HepG2 (cell line): ENCODE measurements at regions not wholly inside any gene's neighbourhood (a gene's known extent, or its start where the extent isn't known, plus 50 kb on each side); places are given as distances from the start of the nearest gene placed in this dataset.

Experiments used
- ATAC-seq: fragments of 200-7000 bp; cut with Tn5 transposase; 3 replicates; pipeline ENCODE4 v1.9.1; 2020; ENCODE audit warnings: mild to moderate bottlenecking, moderate library complexity
- BruUV-seq: library from RNA; stranded (reverse); fragments of 400-500 nt; replicated peaks from 2 replicates; lab custom pipeline; 2021; lab: Mats Ljungman, UMichigan
- CTCF ChIA-PET: fragments of 300-600 bp; formaldehyde crosslinking; extraction: SDS; loops from one replicate; lab custom pipeline; 2021; ENCODE audit warnings: low total read pairs, inconsistent platforms, low intra/inter-chr PET ratio; lab: Yijun Ruan, JAX
- POLR2A ChIA-PET: fragments of 350-600 bp; sonication (Branson Sonifier 250); formaldehyde crosslinking; loops from one replicate; lab custom pipeline; 2020; ENCODE audit warnings: antibody characterized with exemption, inconsistent platforms; lab: Yijun Ruan, JAX
- DNase-seq: peaks from one replicate; pipeline ENCODE4 v3.0.0-alpha.2; 2015; ENCODE audit warnings: low spot score
- FAIRE-seq: peaks from 3 replicates; lab custom pipeline; 2011; peaks lifted over from hg19 to GRCh38; lab: Jason Lieb, UNC
- H2AFZ ChIP-seq: one replicate; pipeline ENCODE4 v1.6.1; 2011; ENCODE audit warnings: low read length, inconsistent platforms
- H3K27ac ChIP-seq: fragments of 300-600 bp; 3 replicates; pipeline ENCODE4 v1.8.0; 2011; ENCODE audit warnings: mixed run types, mild to moderate bottlenecking, mixed read lengths, low read length, inconsistent platforms; ENCODE audit not compliant: insufficient read depth; ENCODE audit errors: extremely low read length
- H3K27me3 ChIP-seq, 2 experiments: fragments of 200-600 bp in 1 of 2; 2 replicates in 1 of 2; 3 replicates in 1 of 2; pipeline versions ENCODE4 v1.6.0 to v1.8.0; 2011; ENCODE audit warnings: low read length in 2 of 2, mild to moderate bottlenecking in 2 of 2, moderate library complexity in 2 of 2, inconsistent platforms in 1 of 2; ENCODE audit not compliant: insufficient read depth in 2 of 2, control insufficient read depth in 1 of 2
- H3K36me3 ChIP-seq, 2 experiments: fragments of 200-600 bp in 1 of 2; replicated peaks in 1 of 2; 2 replicates in 1 of 2; 3 replicates in 1 of 2; pipeline versions ENCODE4 v1.5.1 to v1.8.0; 2011; ENCODE audit warnings: low read length in 2 of 2, inconsistent platforms in 1 of 2; ENCODE audit not compliant: insufficient read depth in 2 of 2, control insufficient read depth in 1 of 2
- H3K4me1 ChIP-seq: 2 replicates; pipeline ENCODE4 v1.5.1; 2012; ENCODE audit warnings: low read length, inconsistent platforms; ENCODE audit not compliant: insufficient read depth
- H3K4me2 ChIP-seq: 2 replicates; pipeline ENCODE4 v1.6.0; 2011; ENCODE audit warnings: low read depth, low read length, inconsistent platforms
- H3K4me3 ChIP-seq, 3 experiments: fragments of 200-600 bp in 1 of 3; sonication (generic), shearing (Covaris generic) in 1 of 3; replicated peaks in 1 of 3; 2 replicates each; pipeline ENCODE4 v1.5.1; 2011 to 2016; ENCODE audit warnings: low read length in 3 of 3, inconsistent platforms in 2 of 3, low read depth in 2 of 3, mild to moderate bottlenecking in 2 of 3, control low read depth in 1 of 3, mixed read lengths in 1 of 3; ENCODE audit not compliant: insufficient read depth in 1 of 3
- H3K79me2 ChIP-seq: one replicate; pipeline ENCODE4 v1.6.1; 2011; ENCODE audit warnings: low read length, inconsistent platforms; ENCODE audit not compliant: insufficient read depth
- H3K9ac ChIP-seq: 2 replicates; pipeline ENCODE4 v1.6.0; 2011; ENCODE audit warnings: mild to moderate bottlenecking, low read depth, low read length, inconsistent platforms; ENCODE audit not compliant: insufficient read depth
- H3K9me3 ChIP-seq: 2 replicates; pipeline ENCODE4 v1.5.1; 2012; ENCODE audit warnings: mild to moderate bottlenecking, low read length
- H4K20me1 ChIP-seq: 2 replicates; pipeline ENCODE4 v1.6.0; 2011; ENCODE audit warnings: inconsistent platforms, mild to moderate bottlenecking, low read length, moderate library complexity; ENCODE audit not compliant: insufficient read depth
- ARNTL ChIP-seq: sonication (generic); formaldehyde crosslinking; IDR thresholded peaks from 2 replicates; pipeline ENCODE4 v1.4.0; 2020; ENCODE audit warnings: mild to moderate bottlenecking, missing genetic modification reagents
- GMEB2 ChIP-seq: IDR thresholded peaks from 2 replicates; pipeline ENCODE4 v1.6.1; 2016; ENCODE audit warnings: missing biosample characterization, missing genetic modification reagents, low read depth
- HOXA5 ChIP-seq: sonication (generic); formaldehyde crosslinking; IDR thresholded peaks from 2 replicates; pipeline ENCODE4 v1.4.0; 2020; ENCODE audit warnings: missing genetic modification reagents
- MLX ChIP-seq: IDR thresholded peaks from 2 replicates; pipeline ENCODE4 v1.6.1; 2016
- NFKBIZ ChIP-seq: IDR thresholded peaks from 2 replicates; pipeline ENCODE4 v1.6.1; 2018; ENCODE audit warnings: missing genetic modification reagents, missing compliant biosample characterization
- RXRA ChIP-seq: sonication (generic); formaldehyde crosslinking; IDR thresholded peaks from 2 replicates; pipeline ENCODE4 v1.5.1; 2020; ENCODE audit warnings: missing genetic modification reagents
- TFDP1 ChIP-seq: IDR thresholded peaks from 2 replicates; pipeline ENCODE4 v1.6.1; 2016; ENCODE audit warnings: missing compliant biosample characterization, missing genetic modification reagents, borderline replicate concordance
- THYN1 ChIP-seq: sonication (generic); formaldehyde crosslinking; IDR thresholded peaks from 2 replicates; pipeline ENCODE4 v1.8.1; 2023; ENCODE audit warnings: low read depth, mild to moderate bottlenecking, moderate library complexity, missing genetic modification reagents, borderline replicate concordance
- TRAFD1 ChIP-seq: sonication (generic); formaldehyde crosslinking; IDR thresholded peaks from 2 replicates; pipeline ENCODE4 v1.5.1; 2020; ENCODE audit warnings: missing genetic modification reagents, mild to moderate bottlenecking, borderline replicate concordance
- ZBTB21 ChIP-seq: sonication (generic); formaldehyde crosslinking; IDR thresholded peaks from 2 replicates; pipeline ENCODE4 v1.4.0; 2020; ENCODE audit warnings: missing genetic modification reagents
- ZNF280D ChIP-seq: sonication (generic); formaldehyde crosslinking; IDR thresholded peaks from 2 replicates; pipeline ENCODE4 v1.5.1; 2020; ENCODE audit warnings: mild to moderate bottlenecking, missing genetic modification reagents
- ZNF841 ChIP-seq: sonication (generic); formaldehyde crosslinking; IDR thresholded peaks from 2 replicates; pipeline ENCODE4 v1.8.1; 2023; ENCODE audit warnings: missing genetic modification reagents, borderline replicate concordance
- ZSCAN9 ChIP-seq: IDR thresholded peaks from 2 replicates; pipeline ENCODE4 v1.6.1; 2016; ENCODE audit warnings: borderline replicate concordance
- WGBS: methylation state at CpG from one replicate; pipeline ENCODE4 v1.1.6; 2017; ENCODE audit warnings: low lambda C conversion rate; 5-methylcytosine and 5-hydroxymethylcytosine counted together
- in situ Hi-C: cut with HindIII; loops from 2 replicates; pipeline ENCODE4 v1.10.0; 2017; ENCODE audit warnings: low pct_unique_long_range_greater_than_20kb; ENCODE audit not compliant: extremely low pct_ligation_motif_present
- intact Hi-C: fragments of 100-400 bp; cut with micrococcal nuclease; formaldehyde crosslinking; loops from one replicate; pipeline ENCODE4 v1.10.0; 2022; ENCODE audit not compliant: unreplicated experiment

- TF ChIP-seq ZNF841 (CRISPR knock-in tag) (no peak), ZNF280D (CRISPR knock-in tag) (no peak), THYN1 (CRISPR knock-in tag) (no peak), TFDP1 (CRISPR knock-in tag) (no peak), ZBTB21 (no peak)
These were observed 613.1 kb upstream of the PKN2 start (continued) for GRCh38 chr1:88070956-88071355.

GRCh38 chr1:88074661-88075060 is 609.4 kb upstream of the PKN2 start:
- intact Hi-C loops: loop anchor here (5.0 kb wide), 1 partner anchor 103 kb away; no protein-coding TSS in a partner anchor
- no peaks in the 10 kb centered on the region for H3K36me3 ChIP-seq
- FAIRE-seq (no peak), DNase-seq (no peak), ATAC-seq (no peak)
- no peak overlapping the region for H3K27ac ChIP-seq
- ChIA-PET CTCF (no interaction called here), POLR2A (no interaction called here)
- H2AFZ ChIP-seq: no peak overlapping the region
- no peaks in the 10 kb centered on the region for H4K20me1 ChIP-seq
- no peak overlapping the region for H3K4me3 ChIP-seq
- TF ChIP-seq TRAFD1 (CRISPR knock-in tag) (no peak), NFKBIZ (CRISPR knock-in tag) (no peak), ZSCAN9 (CRISPR knock-in tag) (no peak), RXRA (CRISPR knock-in tag) (no peak), MLX (CRISPR knock-in tag) (no peak), HOXA5 (no peak), GMEB2 (CRISPR knock-in tag) (no peak), ARNTL (no peak)
- H3K9me3 ChIP-seq: no peaks in the 10 kb centered on the region
- no peak overlapping the region for H3K9ac ChIP-seq
- 73% methylated on average over 2 of the region's 2 CpGs for WGBS
- no TSS peak for BruUV-seq
- no peaks in the 10 kb centered on the region; a peak in 1 of 5 replicates for H3K27me3 ChIP-seq
- in situ Hi-C loops: no loop called here
- H3K4me1 ChIP-seq: no peaks in the 10 kb centered on the region
- no peaks in the 10 kb centered on the region for H3K79me2 ChIP-seq
- H3K4me2 ChIP-seq: no peak overlapping the region
